ENCODE measurements at regions not wholly inside any gene's neighbourhood (a gene's known extent, or its start where the extent isn't known, plus 50 kb on each side); places are given as distances from the start of the nearest gene placed in this dataset.

DNA sequence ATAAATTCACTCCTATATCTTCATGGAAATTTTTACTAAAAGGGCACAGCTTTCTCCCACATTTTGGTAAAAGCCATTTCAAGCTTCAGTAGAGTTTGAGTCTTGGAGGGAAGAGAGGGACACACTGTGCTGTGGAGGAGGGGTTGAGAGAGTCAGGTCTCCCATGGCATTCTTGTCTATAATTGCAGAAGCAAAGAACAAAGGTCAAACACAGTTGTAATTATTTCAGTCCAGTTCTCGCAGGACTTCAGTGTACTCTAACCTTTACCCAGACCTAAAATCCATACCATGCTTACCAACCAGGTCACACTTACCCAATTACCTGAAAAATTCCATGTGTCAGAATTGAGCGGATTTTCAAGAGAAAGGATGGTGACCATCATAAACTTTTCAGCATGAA, 298.4 kb downstream of the XPNPEP1 start:
- TF ChIP-seq, protein P1, sequence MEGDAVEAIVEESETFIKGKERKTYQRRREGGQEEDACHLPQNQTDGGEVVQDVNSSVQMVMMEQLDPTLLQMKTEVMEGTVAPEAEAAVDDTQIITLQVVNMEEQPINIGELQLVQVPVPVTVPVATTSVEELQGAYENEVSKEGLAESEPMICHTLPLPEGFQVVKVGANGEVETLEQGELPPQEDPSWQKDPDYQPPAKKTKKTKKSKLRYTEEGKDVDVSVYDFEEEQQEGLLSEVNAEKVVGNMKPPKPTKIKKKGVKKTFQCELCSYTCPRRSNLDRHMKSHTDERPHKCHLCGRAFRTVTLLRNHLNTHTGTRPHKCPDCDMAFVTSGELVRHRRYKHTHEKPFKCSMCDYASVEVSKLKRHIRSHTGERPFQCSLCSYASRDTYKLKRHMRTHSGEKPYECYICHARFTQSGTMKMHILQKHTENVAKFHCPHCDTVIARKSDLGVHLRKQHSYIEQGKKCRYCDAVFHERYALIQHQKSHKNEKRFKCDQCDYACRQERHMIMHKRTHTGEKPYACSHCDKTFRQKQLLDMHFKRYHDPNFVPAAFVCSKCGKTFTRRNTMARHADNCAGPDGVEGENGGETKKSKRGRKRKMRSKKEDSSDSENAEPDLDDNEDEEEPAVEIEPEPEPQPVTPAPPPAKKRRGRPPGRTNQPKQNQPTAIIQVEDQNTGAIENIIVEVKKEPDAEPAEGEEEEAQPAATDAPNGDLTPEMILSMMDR (IDR thresholded peaks at IDR 0.05) = no peak
- TF ChIP-seq EZH2 (IDR thresholded peaks at IDR 0.05; ENCODE audit: borderline replicate concordance, insufficient read depth, low read depth, low read length, poor library complexity, severe bottlenecking) = no peak

Measured in B cell (primary cell).